Effector CD4-positive, alpha-beta T cell (primary cell): ENCODE measurements at regions not wholly inside any gene's neighbourhood (a gene's known extent, or its start where the extent isn't known, plus 50 kb on each side); places are given as distances from the start of the nearest gene placed in this dataset.

Source experiments
- DNase-seq: peaks from one replicate; pipeline ENCODE4 v3.0.0-alpha.2; 2020

GRCh38 chr11:115556984-115557383, 52.8 kb upstream of the CADM1 start:
- DNase-seq: no peak

GRCh38 chr11:115555336-115556090, 51.3 kb upstream of the CADM1 start:
- no peak for DNase-seq
